HepG2 (cell line): ENCODE measurements at regions not wholly inside any gene's neighbourhood (a gene's known extent, or its start where the extent isn't known, plus 50 kb on each side); places are given as distances from the start of the nearest gene placed in this dataset.

Experiments used
- ATAC-seq: fragments of 200-7000 bp; cut with Tn5 transposase; 3 replicates; pipeline ENCODE4 v1.9.1; 2020; ENCODE audit warnings: mild to moderate bottlenecking, moderate library complexity
- BruUV-seq: library from RNA; stranded (reverse); fragments of 400-500 nt; replicated peaks from 2 replicates; lab custom pipeline; 2021; lab: Mats Ljungman, UMichigan
- CTCF ChIA-PET: fragments of 300-600 bp; formaldehyde crosslinking; extraction: SDS; loops from one replicate; lab custom pipeline; 2021; ENCODE audit warnings: low total read pairs, inconsistent platforms, low intra/inter-chr PET ratio; lab: Yijun Ruan, JAX
- POLR2A ChIA-PET: fragments of 350-600 bp; sonication (Branson Sonifier 250); formaldehyde crosslinking; loops from one replicate; lab custom pipeline; 2020; ENCODE audit warnings: antibody characterized with exemption, inconsistent platforms; lab: Yijun Ruan, JAX
- DNase-seq: peaks from one replicate; pipeline ENCODE4 v3.0.0-alpha.2; 2015; ENCODE audit warnings: low spot score
- FAIRE-seq: peaks from 3 replicates; lab custom pipeline; 2011; peaks lifted over from hg19 to GRCh38; lab: Jason Lieb, UNC
- H2AFZ ChIP-seq: one replicate; pipeline ENCODE4 v1.6.1; 2011; ENCODE audit warnings: low read length, inconsistent platforms
- H3K27ac ChIP-seq: fragments of 300-600 bp; 3 replicates; pipeline ENCODE4 v1.8.0; 2011; ENCODE audit warnings: mixed run types, mild to moderate bottlenecking, mixed read lengths, low read length, inconsistent platforms; ENCODE audit not compliant: insufficient read depth; ENCODE audit errors: extremely low read length
- H3K27me3 ChIP-seq, 2 experiments: fragments of 200-600 bp in 1 of 2; 2 replicates in 1 of 2; 3 replicates in 1 of 2; pipeline versions ENCODE4 v1.6.0 to v1.8.0; 2011; ENCODE audit warnings: low read length in 2 of 2, mild to moderate bottlenecking in 2 of 2, moderate library complexity in 2 of 2, inconsistent platforms in 1 of 2; ENCODE audit not compliant: insufficient read depth in 2 of 2, control insufficient read depth in 1 of 2
- H3K36me3 ChIP-seq, 2 experiments: fragments of 200-600 bp in 1 of 2; replicated peaks in 1 of 2; 2 replicates in 1 of 2; 3 replicates in 1 of 2; pipeline versions ENCODE4 v1.5.1 to v1.8.0; 2011; ENCODE audit warnings: low read length in 2 of 2, inconsistent platforms in 1 of 2; ENCODE audit not compliant: insufficient read depth in 2 of 2, control insufficient read depth in 1 of 2
- H3K4me1 ChIP-seq: 2 replicates; pipeline ENCODE4 v1.5.1; 2012; ENCODE audit warnings: low read length, inconsistent platforms; ENCODE audit not compliant: insufficient read depth
- H3K4me2 ChIP-seq: 2 replicates; pipeline ENCODE4 v1.6.0; 2011; ENCODE audit warnings: low read depth, low read length, inconsistent platforms
- H3K4me3 ChIP-seq, 3 experiments: fragments of 200-600 bp in 1 of 3; sonication (generic), shearing (Covaris generic) in 1 of 3; replicated peaks in 1 of 3; 2 replicates each; pipeline ENCODE4 v1.5.1; 2011 to 2016; ENCODE audit warnings: low read length in 3 of 3, inconsistent platforms in 2 of 3, low read depth in 2 of 3, mild to moderate bottlenecking in 2 of 3, control low read depth in 1 of 3, mixed read lengths in 1 of 3; ENCODE audit not compliant: insufficient read depth in 1 of 3
- H3K79me2 ChIP-seq: one replicate; pipeline ENCODE4 v1.6.1; 2011; ENCODE audit warnings: low read length, inconsistent platforms; ENCODE audit not compliant: insufficient read depth
- H3K9ac ChIP-seq: 2 replicates; pipeline ENCODE4 v1.6.0; 2011; ENCODE audit warnings: mild to moderate bottlenecking, low read depth, low read length, inconsistent platforms; ENCODE audit not compliant: insufficient read depth
- H3K9me3 ChIP-seq: 2 replicates; pipeline ENCODE4 v1.5.1; 2012; ENCODE audit warnings: mild to moderate bottlenecking, low read length
- H4K20me1 ChIP-seq: 2 replicates; pipeline ENCODE4 v1.6.0; 2011; ENCODE audit warnings: inconsistent platforms, mild to moderate bottlenecking, low read length, moderate library complexity; ENCODE audit not compliant: insufficient read depth
- AFF4 ChIP-seq: sonication (generic); formaldehyde crosslinking; IDR thresholded peaks from 2 replicates; pipeline ENCODE4 v1.4.0; 2020; ENCODE audit warnings: missing genetic modification reagents
- CBFB ChIP-seq: sonication (generic); formaldehyde crosslinking; IDR thresholded peaks from 2 replicates; pipeline ENCODE4 v1.4.0; 2020; ENCODE audit warnings: missing genetic modification reagents
- CEBPB ChIP-seq: IDR thresholded peaks from 2 replicates; pipeline ENCODE4 v1.6.1; 2011; ENCODE audit warnings: low read depth, low read length, improper control_type of control experiment, borderline replicate concordance
- CEBPG ChIP-seq: IDR thresholded peaks from 2 replicates; pipeline ENCODE4 v1.6.1; 2016
- DR1 ChIP-seq: sonication (generic); formaldehyde crosslinking; IDR thresholded peaks from 2 replicates; pipeline ENCODE4 v1.8.0; 2021; ENCODE audit warnings: mild to moderate bottlenecking, missing genetic modification reagents, inconsistent platforms
- ELK4 ChIP-seq: sonication (generic); formaldehyde crosslinking; IDR thresholded peaks from 2 replicates; pipeline ENCODE4 v1.9.0; 2021; ENCODE audit warnings: missing genetic modification reagents, borderline replicate concordance
- HNF4G ChIP-seq, 2 experiments: sonication (generic) in 1 of 2; formaldehyde crosslinking in 1 of 2; IDR thresholded peaks; 2 replicates each; pipeline versions ENCODE4 v1.4.0 to v1.6.1; 2011 to 2020; ENCODE audit warnings: borderline replicate concordance in 2 of 2, low read depth in 2 of 2, mild to moderate bottlenecking in 2 of 2, low read length in 1 of 2, missing genetic modification reagents in 1 of 2, moderate library complexity in 1 of 2
- IKZF5 ChIP-seq: IDR thresholded peaks from 2 replicates; pipeline ENCODE4 v1.6.1; 2018; ENCODE audit warnings: missing genetic modification reagents, mild to moderate bottlenecking, missing compliant biosample characterization
- ISX ChIP-seq: sonication (generic); formaldehyde crosslinking; conservative IDR thresholded peaks from 2 replicates; pipeline ENCODE4 v1.5.0; 2020; ENCODE audit warnings: missing genetic modification reagents
- JARID2 ChIP-seq: sonication (generic); formaldehyde crosslinking; IDR thresholded peaks from 2 replicates; pipeline ENCODE4 v1.8.1; 2023; ENCODE audit warnings: missing genetic modification reagents, inconsistent platforms; ENCODE audit not compliant: insufficient replicate concordance
- SIN3A ChIP-seq: IDR thresholded peaks from 2 replicates; pipeline ENCODE4 v1.6.1; 2011; ENCODE audit warnings: low read depth, mild to moderate bottlenecking, control low read depth, low read length, borderline replicate concordance
- SPEN ChIP-seq: sonication (generic); formaldehyde crosslinking; IDR thresholded peaks from 2 replicates; pipeline ENCODE4 v1.5.1; 2020; ENCODE audit warnings: low read depth, mild to moderate bottlenecking, missing genetic modification reagents
- ZBTB3 ChIP-seq: sonication (generic); formaldehyde crosslinking; IDR thresholded peaks from 2 replicates; pipeline ENCODE4 v1.4.0; 2020; ENCODE audit warnings: low read depth, mild to moderate bottlenecking, moderate library complexity, missing genetic modification reagents, borderline replicate concordance
- ZMYM3 ChIP-seq: sonication (generic); formaldehyde crosslinking; IDR thresholded peaks from 2 replicates; pipeline ENCODE4 v1.5.1; 2020; ENCODE audit warnings: mild to moderate bottlenecking, missing genetic modification reagents
- ZNF337 ChIP-seq: sonication (generic); formaldehyde crosslinking; IDR thresholded peaks from 2 replicates; pipeline ENCODE4 v1.5.1; 2020; ENCODE audit warnings: missing genetic modification reagents, low read depth, mild to moderate bottlenecking, borderline replicate concordance
- ZNF629 ChIP-seq: sonication (generic); formaldehyde crosslinking; conservative IDR thresholded peaks from 2 replicates; pipeline ENCODE4 v1.5.0; 2020; ENCODE audit warnings: missing genetic modification reagents
- ZNF768 ChIP-seq: sonication (generic); formaldehyde crosslinking; IDR thresholded peaks from 2 replicates; pipeline ENCODE4 v1.4.0; 2020; ENCODE audit warnings: missing genetic modification reagents
- WGBS: methylation state at CpG from one replicate; pipeline ENCODE4 v1.1.6; 2017; ENCODE audit warnings: low lambda C conversion rate; 5-methylcytosine and 5-hydroxymethylcytosine counted together
- in situ Hi-C: cut with HindIII; loops from 2 replicates; pipeline ENCODE4 v1.10.0; 2017; ENCODE audit warnings: low pct_unique_long_range_greater_than_20kb; ENCODE audit not compliant: extremely low pct_ligation_motif_present
- intact Hi-C: fragments of 100-400 bp; cut with micrococcal nuclease; formaldehyde crosslinking; loops from one replicate; pipeline ENCODE4 v1.10.0; 2022; ENCODE audit not compliant: unreplicated experiment

- Histone ChIP-seq H2AFZ (no peak overlapping the region), H3K79me2 (no peaks in the 10 kb centered on the region), H3K27me3 (peaks cover 0 to 8% of the 10 kb centered on the region in 2 experiments; a peak in 3 of 5 replicates), H3K4me1 (peaks cover 40% of the 10 kb centered on the region), H3K36me3 (no peaks in the 10 kb centered on the region), H3K4me2 (peak overlapping the region; percentile 37), H3K9ac (no peak overlapping the region), H3K27ac (no peak overlapping the region), H3K9me3 (no peaks in the 10 kb centered on the region), H3K4me3 (no peak overlapping the region), H4K20me1 (no peaks in the 10 kb centered on the region)
- DNase-seq (no peak), FAIRE-seq (no peak), ATAC-seq (no peak)
- WGBS, result 60% methylated on average over 10 of the region's 10 CpGs
- no TSS peak for BruUV-seq
- ChIA-PET POLR2A (no interaction called here), CTCF (no interaction called here)
- in situ Hi-C loops, result no loop called here
- intact Hi-C loops, result no loop called here
- TF ChIP-seq ZNF337 (CRISPR knock-in tag), result no peak
- no peak for TF ChIP-seq CBFB (CRISPR knock-in tag)
- no peak for TF ChIP-seq HNF4G (IDR thresholded peaks at IDR 0.05; ENCODE audit: borderline replicate concordance, low read depth, low read length)
- TF ChIP-seq HNF4G (CRISPR knock-in tag; IDR thresholded peaks at IDR 0.05; ENCODE audit: borderline replicate concordance, low read depth), result no peak
- peak; percentile 89 for TF ChIP-seq ZNF768
- TF ChIP-seq JARID2 (CRISPR knock-in tag), result no peak
- TF ChIP-seq DR1 (CRISPR knock-in tag), result no peak
- no peak for TF ChIP-seq ISX
- no peak for TF ChIP-seq SPEN
- no peak for TF ChIP-seq IKZF5
- 0 out of 2 replicates have a peak, but pooled peaks have one; percentile 31 for TF ChIP-seq ZMYM3 (CRISPR knock-in tag)
- TF ChIP-seq CEBPB, result peak; percentile 63
- no peak for TF ChIP-seq ZBTB3 (CRISPR knock-in tag)
- TF ChIP-seq SIN3A, result no peak
- 0 out of 2 replicates have a peak, but pooled peaks have one; percentile 13 for TF ChIP-seq ZNF629 (CRISPR knock-in tag)
- TF ChIP-seq AFF4, result no peak
- TF ChIP-seq ELK4 (CRISPR knock-in tag), result no peak
- TF ChIP-seq CEBPG (CRISPR knock-in tag), result 0 out of 2 replicates have a peak, but pooled peaks have one; percentile 11
Observed at GRCh38 chr15:100731267-100732152, 129.1 kb downstream of the ASB7 start.
